GM23338 (cell line): ENCODE measurements at regions not wholly inside any gene's neighbourhood (a gene's known extent, or its start where the extent isn't known, plus 50 kb on each side); places are given as distances from the start of the nearest gene placed in this dataset.

ENCODE experiments used
- ATAC-seq: fragments of 200-7000 bp; cut with Tn5 transposase; 3 replicates; pipeline ENCODE4 v1.9.1; 2020
- DNase-seq: peaks from one replicate; pipeline ENCODE4 v3.0.0-alpha.2; 2015; ENCODE audit warnings: low spot score
- H2AFZ ChIP-seq: fragments of 200-600 bp; sonication (generic); 2 replicates; pipeline ENCODE4 v1.8.0; 2016; ENCODE audit warnings: antibody characterized with exemption, mild to moderate bottlenecking, moderate library complexity
- H3F3A ChIP-seq: fragments of 200-600 bp; sonication (generic); replicated peaks from 2 replicates; pipeline ENCODE4 v1.8.0; 2017; ENCODE audit warnings: antibody characterized with exemption, mixed run types, low read depth
- H3K27ac ChIP-seq: fragments of 200-600 bp; sonication (generic); 2 replicates; pipeline ENCODE4 v1.6.1; 2016; ENCODE audit warnings: low read depth
- H3K27me3 ChIP-seq: fragments of 200-600 bp; sonication (generic); 2 replicates; pipeline ENCODE4 v1.8.0; 2016; ENCODE audit warnings: mild to moderate bottlenecking, mixed run types, moderate library complexity; ENCODE audit not compliant: insufficient read depth
- H3K36me3 ChIP-seq: fragments of 200-600 bp; sonication (generic); 2 replicates; pipeline ENCODE4 v1.8.0; 2016; ENCODE audit warnings: mild to moderate bottlenecking; ENCODE audit not compliant: insufficient read depth
- H3K4me1 ChIP-seq: fragments of 200-600 bp; sonication (generic); 2 replicates; pipeline ENCODE4 v1.8.0; 2016; ENCODE audit warnings: mild to moderate bottlenecking, moderate library complexity; ENCODE audit not compliant: insufficient read depth
- H3K4me2 ChIP-seq: fragments of 200-600 bp; sonication (generic); 2 replicates; pipeline ENCODE4 v1.7.1; 2017; ENCODE audit warnings: mixed run types
- H3K4me3 ChIP-seq: fragments of 200-600 bp; sonication (generic); 2 replicates; pipeline ENCODE4 v1.6.1; 2016; ENCODE audit warnings: mixed run types
- H3K79me2 ChIP-seq: fragments of 200-600 bp; sonication (generic); replicated peaks from 2 replicates; pipeline ENCODE4 v1.8.0; 2017; ENCODE audit warnings: mild to moderate bottlenecking; ENCODE audit not compliant: insufficient read depth
- H3K9me2 ChIP-seq: fragments of 200-600 bp; sonication (generic); 2 replicates; pipeline ENCODE4 v1.8.0; 2017; ENCODE audit not compliant: insufficient read depth
- H4K20me1 ChIP-seq: fragments of 200-600 bp; sonication (generic); replicated peaks from 2 replicates; pipeline ENCODE4 v1.8.0; 2017; ENCODE audit warnings: mild to moderate bottlenecking; ENCODE audit not compliant: insufficient read depth
- H3K27ac Mint-ChIP-seq: 2 replicates; pipeline ENCODE4 v1.8.0; 2020; ENCODE audit warnings: inconsistent platforms, mild to moderate bottlenecking, moderate library complexity, mixed read lengths
- H3K27me3 Mint-ChIP-seq: 3 replicates; pipeline ENCODE4 v1.8.0; 2022; ENCODE audit warnings: low read depth, mild to moderate bottlenecking, moderate library complexity, mixed read lengths, inconsistent platforms; ENCODE audit not compliant: insufficient read depth, poor library complexity
- H3K36me3 Mint-ChIP-seq: 3 replicates; pipeline ENCODE4 v1.8.0; 2021; ENCODE audit warnings: low read depth, mild to moderate bottlenecking, inconsistent platforms, moderate library complexity, mixed read lengths
- H3K4me1 Mint-ChIP-seq: 3 replicates; pipeline ENCODE4 v1.8.0; 2020; ENCODE audit warnings: mild to moderate bottlenecking, inconsistent platforms, mixed read lengths
- H3K4me3 Mint-ChIP-seq: 3 replicates; pipeline ENCODE4 v1.8.0; 2021; ENCODE audit warnings: moderate library complexity, mild to moderate bottlenecking, inconsistent platforms, mixed read lengths
- H3K9me3 Mint-ChIP-seq: 3 replicates; pipeline ENCODE4 v1.8.0; 2020; ENCODE audit warnings: moderate library complexity, mild to moderate bottlenecking, inconsistent platforms, mixed read lengths
- CREB1 ChIP-seq: fragments of 250-450 bp; sonication (Bioruptor Pico); IDR thresholded peaks from 2 replicates; pipeline ENCODE4 v1.5.0; 2020; ENCODE audit warnings: low read depth, mild to moderate bottlenecking, moderate library complexity
- POLR2AphosphoS5 ChIP-seq: IDR thresholded peaks from 2 replicates; pipeline ENCODE4 v1.6.1; 2016; ENCODE audit warnings: antibody characterized with exemption, low read depth
- STAT1 ChIP-seq: IDR thresholded peaks from one replicate; pipeline ENCODE4 v1.6.1; 2016; ENCODE audit warnings: antibody characterized with exemption; ENCODE audit not compliant: unreplicated experiment
- ZNF114 ChIP-seq: fragments of 250-450 bp; sonication (Bioruptor Pico); IDR thresholded peaks from 2 replicates; pipeline ENCODE4 v1.5.0; 2020; ENCODE audit warnings: mild to moderate bottlenecking, moderate library complexity
- TF ChIP-seq, protein P1 (sequence below), 2 experiments: fragments of 200-600 bp in 1 of 2; sonication (generic) in 1 of 2; conservative IDR thresholded peaks; 2 replicates each; pipeline versions ENCODE4 v1.5.1 to v1.6.1; 2016 to 2017; ENCODE audit warnings: antibody characterized with exemption in 2 of 2, low read depth in 2 of 2, mild to moderate bottlenecking in 2 of 2, moderate library complexity in 1 of 2
- TF ChIP-seq, protein P2 (sequence below): IDR thresholded peaks from 2 replicates; pipeline ENCODE4 v1.6.1; 2016; ENCODE audit warnings: antibody characterized with exemption

DNA sequence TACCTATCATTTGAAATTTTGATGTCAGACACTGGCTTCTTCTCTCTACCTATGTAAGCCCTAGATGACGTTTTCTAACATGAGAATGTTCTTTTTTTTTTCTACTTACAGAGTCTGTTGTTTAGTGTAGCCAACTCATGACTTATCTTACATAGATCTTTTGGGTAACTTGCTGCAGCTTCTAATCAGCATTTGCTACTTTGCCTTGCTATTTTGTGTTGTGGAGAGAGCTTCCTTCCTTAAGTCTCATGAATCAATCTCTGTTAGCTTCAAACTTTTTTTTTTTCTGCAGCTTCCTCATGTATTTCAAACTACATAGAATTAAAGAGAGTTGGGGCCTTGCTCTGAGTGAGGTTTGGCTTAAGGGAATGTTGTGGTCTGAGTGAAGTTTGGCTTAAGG lies 568.7 kb upstream of the BCHE start (continued):
- TF ChIP-seq, protein P1, sequence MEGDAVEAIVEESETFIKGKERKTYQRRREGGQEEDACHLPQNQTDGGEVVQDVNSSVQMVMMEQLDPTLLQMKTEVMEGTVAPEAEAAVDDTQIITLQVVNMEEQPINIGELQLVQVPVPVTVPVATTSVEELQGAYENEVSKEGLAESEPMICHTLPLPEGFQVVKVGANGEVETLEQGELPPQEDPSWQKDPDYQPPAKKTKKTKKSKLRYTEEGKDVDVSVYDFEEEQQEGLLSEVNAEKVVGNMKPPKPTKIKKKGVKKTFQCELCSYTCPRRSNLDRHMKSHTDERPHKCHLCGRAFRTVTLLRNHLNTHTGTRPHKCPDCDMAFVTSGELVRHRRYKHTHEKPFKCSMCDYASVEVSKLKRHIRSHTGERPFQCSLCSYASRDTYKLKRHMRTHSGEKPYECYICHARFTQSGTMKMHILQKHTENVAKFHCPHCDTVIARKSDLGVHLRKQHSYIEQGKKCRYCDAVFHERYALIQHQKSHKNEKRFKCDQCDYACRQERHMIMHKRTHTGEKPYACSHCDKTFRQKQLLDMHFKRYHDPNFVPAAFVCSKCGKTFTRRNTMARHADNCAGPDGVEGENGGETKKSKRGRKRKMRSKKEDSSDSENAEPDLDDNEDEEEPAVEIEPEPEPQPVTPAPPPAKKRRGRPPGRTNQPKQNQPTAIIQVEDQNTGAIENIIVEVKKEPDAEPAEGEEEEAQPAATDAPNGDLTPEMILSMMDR (conservative IDR thresholded peaks at IDR 0.05; ENCODE audit: low read depth in 2 of 2): no peak
- TF ChIP-seq CREB1 (CRISPR knock-in tag): no peak

DNA sequence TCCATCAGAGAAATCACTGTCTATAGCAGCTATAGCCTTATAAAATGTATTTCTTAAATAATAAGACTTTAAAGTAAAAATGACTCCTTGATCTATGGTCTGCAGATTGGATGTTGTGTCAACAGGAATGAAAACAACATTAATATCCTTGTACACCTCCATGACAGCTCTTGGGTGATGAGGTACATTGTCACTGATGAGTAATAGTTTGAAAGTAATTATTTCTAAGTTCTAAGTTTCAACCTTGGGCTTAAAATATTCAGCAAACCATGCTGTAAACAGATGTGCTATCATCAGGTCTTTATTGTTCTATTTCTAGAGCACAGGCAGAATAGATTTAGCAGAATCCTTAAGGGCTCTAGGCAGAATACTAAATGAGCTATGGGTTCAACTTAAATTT lies 568.2 kb upstream of the BCHE start:
- H3K9me3 Mint-ChIP-seq: no peaks in the 10 kb centered on the region
- H3K27me3 Mint-ChIP-seq: no peaks in the 10 kb centered on the region
- no peak for ATAC-seq

DNA sequence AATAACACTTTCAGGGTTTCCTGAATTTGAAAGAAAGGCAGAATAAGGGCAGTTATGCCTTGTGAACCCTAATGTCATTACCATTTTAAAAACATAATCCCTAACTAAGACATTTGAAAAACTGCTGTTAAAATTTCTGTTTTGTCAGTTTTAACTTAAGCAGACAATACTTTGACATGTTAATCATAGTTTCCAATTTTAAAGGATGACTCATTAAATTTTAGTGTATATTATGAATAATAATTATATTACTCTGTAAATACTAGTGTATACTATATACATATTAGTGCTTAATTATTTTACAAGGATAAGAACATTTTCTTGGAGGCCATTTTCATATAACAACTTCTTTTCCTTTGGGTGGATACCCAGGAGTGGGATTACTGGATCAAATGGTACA lies 553.1 kb upstream of the BCHE start:
- H3K4me1 ChIP-seq: no peaks in the 10 kb centered on the region
- H3K4me1 Mint-ChIP-seq: no peaks in the 10 kb centered on the region
- H3K36me3 Mint-ChIP-seq: 0 out of 3 replicates have a peak, but pooled peaks cover 5% of the 10 kb centered on the region
- no peak for ATAC-seq
- H3K79me2 ChIP-seq: no peaks in the 10 kb centered on the region
- H4K20me1 ChIP-seq: no peaks in the 10 kb centered on the region
- no peaks in the 10 kb centered on the region for H3K27me3 ChIP-seq
- H2AFZ ChIP-seq: no peak overlapping the region
- no peak overlapping the region for H3K4me2 ChIP-seq
- peaks cover 6% of the 10 kb centered on the region; the same call in 1 of the 3 replicates for H3K9me3 Mint-ChIP-seq
- H3F3A ChIP-seq: no peaks in the 10 kb centered on the region
- no peak overlapping the region for H3K4me3 Mint-ChIP-seq
- H3K27me3 Mint-ChIP-seq: peaks cover 3% of the 10 kb centered on the region
- H3K9me2 ChIP-seq: no peaks in the 10 kb centered on the region
- H3K27ac ChIP-seq: no peak overlapping the region
- no peak for DNase-seq
- no peak overlapping the region for H3K27ac Mint-ChIP-seq
- no peaks in the 10 kb centered on the region for H3K36me3 ChIP-seq
- H3K4me3 ChIP-seq: no peak overlapping the region
- TF ChIP-seq STAT1 (no peak), POLR2AphosphoS5 (no peak)
- TF ChIP-seq, protein P2, sequence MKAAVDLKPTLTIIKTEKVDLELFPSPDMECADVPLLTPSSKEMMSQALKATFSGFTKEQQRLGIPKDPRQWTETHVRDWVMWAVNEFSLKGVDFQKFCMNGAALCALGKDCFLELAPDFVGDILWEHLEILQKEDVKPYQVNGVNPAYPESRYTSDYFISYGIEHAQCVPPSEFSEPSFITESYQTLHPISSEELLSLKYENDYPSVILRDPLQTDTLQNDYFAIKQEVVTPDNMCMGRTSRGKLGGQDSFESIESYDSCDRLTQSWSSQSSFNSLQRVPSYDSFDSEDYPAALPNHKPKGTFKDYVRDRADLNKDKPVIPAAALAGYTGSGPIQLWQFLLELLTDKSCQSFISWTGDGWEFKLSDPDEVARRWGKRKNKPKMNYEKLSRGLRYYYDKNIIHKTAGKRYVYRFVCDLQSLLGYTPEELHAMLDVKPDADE: no peak

More for the DNA sequence above, 568.2 kb upstream of the BCHE start:
- H3F3A ChIP-seq: no peaks in the 10 kb centered on the region
- H3K36me3 ChIP-seq: no peaks in the 10 kb centered on the region
- no peaks in the 10 kb centered on the region for H3K9me2 ChIP-seq
- no peak overlapping the region for H3K27ac ChIP-seq
- H3K4me1 ChIP-seq: no peaks in the 10 kb centered on the region
- H4K20me1 ChIP-seq: no peaks in the 10 kb centered on the region
- no peak overlapping the region for H3K4me3 ChIP-seq
- H2AFZ ChIP-seq: no peak overlapping the region; the same call in 1 of the 2 replicates
- H3K27me3 ChIP-seq: no peaks in the 10 kb centered on the region
- H3K4me2 ChIP-seq: no peak overlapping the region
- no peak for DNase-seq
- Mint-ChIP-seq H3K27ac (no peak overlapping the region), H3K4me3 (no peak overlapping the region), H3K36me3 (no peaks in the 10 kb centered on the region), H3K4me1 (no peaks in the 10 kb centered on the region)
- TF ChIP-seq POLR2AphosphoS5 (no peak), ZNF114 (CRISPR knock-in tag) (no peak), CREB1 (CRISPR knock-in tag) (no peak)
- TF ChIP-seq, protein P2: no peak
- TF ChIP-seq, protein P1 (conservative IDR thresholded peaks at IDR 0.05; ENCODE audit: low read depth in 2 of 2): no peak
- no peaks in the 10 kb centered on the region for H3K79me2 ChIP-seq
